ENCODE measurements at regions not wholly inside any gene's neighbourhood (a gene's known extent, or its start where the extent isn't known, plus 50 kb on each side); places are given as distances from the start of the nearest gene placed in this dataset.

- no peak for DNase-seq
These were observed 605.2 kb downstream of the CCDC171 start for GRCh38 chr9:16158093-16158492.

GRCh38 chr9:16161483-16161882 is 608.6 kb downstream of the CCDC171 start:
- DNase-seq = no peak

- DNase-seq = no peak
These were observed 617.3 kb downstream of the CCDC171 start for GRCh38 chr9:16170119-16170518.

- no peak for DNase-seq
These were observed 619.1 kb downstream of the CCDC171 start for GRCh38 chr9:16171911-16172310.

GRCh38 chr9:16172796-16173195 is 620.0 kb downstream of the CCDC171 start:
- DNase-seq = no peak

GRCh38 chr9:16174915-16175314 is 622.1 kb downstream of the CCDC171 start:
- no peak for DNase-seq

GRCh38 chr9:16175461-16175860 is 622.6 kb downstream of the CCDC171 start:
- DNase-seq = no peak

- no peak for DNase-seq
These were observed 625.5 kb downstream of the CCDC171 start for GRCh38 chr9:16178294-16178693.

GRCh38 chr9:16179566-16179965 is 626.7 kb downstream of the CCDC171 start:
- no peak for DNase-seq

GRCh38 chr9:16180091-16180490 is 627.2 kb downstream of the CCDC171 start:
- DNase-seq = no peak

GRCh38 chr9:16180546-16180945 is 627.7 kb downstream of the CCDC171 start:
- DNase-seq = no peak

- no peak for DNase-seq
These were observed 628.7 kb downstream of the CCDC171 start for GRCh38 chr9:16181539-16181938.

- no peak for DNase-seq
These were observed 629.9 kb downstream of the CCDC171 start for GRCh38 chr9:16182784-16183183.

GRCh38 chr9:16184964-16185646 is 632.3 kb downstream of the CCDC171 start:
- no peak for DNase-seq

GRCh38 chr9:16191191-16191590 is 638.3 kb downstream of the CCDC171 start:
- no peak for DNase-seq

- DNase-seq = peak; percentile 50 to 83 (median 70)
These were observed 639.0 kb downstream of the CCDC171 start for GRCh38 chr9:16191691-16192402.

- DNase-seq = no peak
These were observed 639.7 kb downstream of the CCDC171 start for GRCh38 chr9:16192403-16193017.

- DNase-seq = no peak
These were observed 640.2 kb downstream of the CCDC171 start for GRCh38 chr9:16193066-16193465.

- DNase-seq = no peak
These were observed 643.4 kb downstream of the CCDC171 start for GRCh38 chr9:16196206-16196605.

- no peak for DNase-seq
These were observed 644.9 kb downstream of the CCDC171 start for GRCh38 chr9:16197578-16198370.

GRCh38 chr9:16198996-16199395 is 646.2 kb downstream of the CCDC171 start:
- DNase-seq = no peak

GRCh38 chr9:16202221-16202620 is 649.4 kb downstream of the CCDC171 start:
- no peak for DNase-seq

All from suppressor macrophage (primary cell).